ENCODE measurements at regions not wholly inside any gene's neighbourhood (a gene's known extent, or its start where the extent isn't known, plus 50 kb on each side); places are given as distances from the start of the nearest gene placed in this dataset.

- DNase-seq (ENCODE audit: low read depth) = no peak
- TF ChIP-seq, protein P1, sequence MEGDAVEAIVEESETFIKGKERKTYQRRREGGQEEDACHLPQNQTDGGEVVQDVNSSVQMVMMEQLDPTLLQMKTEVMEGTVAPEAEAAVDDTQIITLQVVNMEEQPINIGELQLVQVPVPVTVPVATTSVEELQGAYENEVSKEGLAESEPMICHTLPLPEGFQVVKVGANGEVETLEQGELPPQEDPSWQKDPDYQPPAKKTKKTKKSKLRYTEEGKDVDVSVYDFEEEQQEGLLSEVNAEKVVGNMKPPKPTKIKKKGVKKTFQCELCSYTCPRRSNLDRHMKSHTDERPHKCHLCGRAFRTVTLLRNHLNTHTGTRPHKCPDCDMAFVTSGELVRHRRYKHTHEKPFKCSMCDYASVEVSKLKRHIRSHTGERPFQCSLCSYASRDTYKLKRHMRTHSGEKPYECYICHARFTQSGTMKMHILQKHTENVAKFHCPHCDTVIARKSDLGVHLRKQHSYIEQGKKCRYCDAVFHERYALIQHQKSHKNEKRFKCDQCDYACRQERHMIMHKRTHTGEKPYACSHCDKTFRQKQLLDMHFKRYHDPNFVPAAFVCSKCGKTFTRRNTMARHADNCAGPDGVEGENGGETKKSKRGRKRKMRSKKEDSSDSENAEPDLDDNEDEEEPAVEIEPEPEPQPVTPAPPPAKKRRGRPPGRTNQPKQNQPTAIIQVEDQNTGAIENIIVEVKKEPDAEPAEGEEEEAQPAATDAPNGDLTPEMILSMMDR (IDR thresholded peaks at IDR 0.05; ENCODE audit: control insufficient read depth, insufficient read depth, low read depth, low read length, missing control alignments) = no peak
- no peak overlapping the region for H3K4me3 ChIP-seq (ENCODE audit: control insufficient read depth, low read depth, low read length)
These were observed 80.1 kb downstream of the KLF5 start for GRCh38 chr13:73138638-73139491.

DNA sequence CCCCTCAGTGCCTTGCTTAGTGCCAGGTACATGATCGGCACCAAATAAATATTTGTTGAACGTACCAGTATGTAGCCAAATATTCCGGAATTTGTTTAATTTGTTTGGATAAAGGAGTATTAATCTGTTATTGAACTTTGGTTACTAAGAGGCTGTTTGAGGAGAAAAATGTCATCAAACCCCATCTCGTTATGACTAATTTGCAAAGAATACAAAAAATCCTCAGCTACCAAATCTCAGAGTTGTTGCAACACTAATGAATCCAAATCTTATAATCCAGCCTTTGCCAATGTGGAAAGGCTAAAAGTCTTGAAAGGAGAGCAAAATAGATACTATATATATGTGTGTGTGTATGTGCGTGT, 79.5 kb downstream of the KLF5 start:
- no peak for DNase-seq (ENCODE audit: low read depth)

GRCh38 chr13:73136776-73137175, 78.0 kb downstream of the KLF5 start:
- no peak for DNase-seq (ENCODE audit: low read depth)
- H3K4me3 ChIP-seq (ENCODE audit: control insufficient read depth, low read depth, low read length) = no peak overlapping the region
- TF ChIP-seq, protein P1 (IDR thresholded peaks at IDR 0.05; ENCODE audit: control insufficient read depth, insufficient read depth, low read depth, low read length, missing control alignments) = no peak

More for the DNA sequence above, 79.5 kb downstream of the KLF5 start:
- H3K4me3 ChIP-seq (ENCODE audit: control insufficient read depth, low read depth, low read length) = no peak overlapping the region
- TF ChIP-seq, protein P1 (IDR thresholded peaks at IDR 0.05; ENCODE audit: control insufficient read depth, insufficient read depth, low read depth, low read length, missing control alignments) = no peak

DNA sequence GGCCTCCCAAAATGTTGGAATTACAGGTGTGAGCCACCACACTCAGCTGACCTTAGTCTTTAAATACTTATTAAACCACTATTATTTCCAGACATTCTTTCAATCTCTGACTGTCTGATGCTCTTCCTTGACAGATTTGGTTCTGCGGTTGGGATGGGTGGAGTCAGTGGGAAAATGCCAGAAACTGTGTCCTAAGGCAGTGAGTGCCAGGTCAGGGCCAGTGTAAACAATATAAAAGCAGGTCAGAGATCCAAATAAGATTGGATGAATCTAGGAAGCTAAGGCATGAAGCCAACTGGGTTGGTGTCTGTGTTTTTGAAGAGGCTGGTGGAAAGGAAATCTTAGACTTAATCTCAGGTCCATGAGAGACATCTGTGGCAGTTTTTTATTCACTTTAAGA, 74.7 kb downstream of the KLF5 start:
- H3K4me3 ChIP-seq (ENCODE audit: control insufficient read depth, low read depth, low read length) = no peak overlapping the region
- TF ChIP-seq, protein P1 (IDR thresholded peaks at IDR 0.05; ENCODE audit: control insufficient read depth, insufficient read depth, low read depth, low read length, missing control alignments) = no peak
- no peak for DNase-seq (ENCODE audit: low read depth)

- TF ChIP-seq, protein P1 (IDR thresholded peaks at IDR 0.05; ENCODE audit: control insufficient read depth, insufficient read depth, low read depth, low read length, missing control alignments) = no peak
- no peak for DNase-seq (ENCODE audit: low read depth)
- H3K4me3 ChIP-seq (ENCODE audit: control insufficient read depth, low read depth, low read length) = no peak overlapping the region
These were observed 72.4 kb downstream of the KLF5 start for GRCh38 chr13:73131247-73131646.

DNA sequence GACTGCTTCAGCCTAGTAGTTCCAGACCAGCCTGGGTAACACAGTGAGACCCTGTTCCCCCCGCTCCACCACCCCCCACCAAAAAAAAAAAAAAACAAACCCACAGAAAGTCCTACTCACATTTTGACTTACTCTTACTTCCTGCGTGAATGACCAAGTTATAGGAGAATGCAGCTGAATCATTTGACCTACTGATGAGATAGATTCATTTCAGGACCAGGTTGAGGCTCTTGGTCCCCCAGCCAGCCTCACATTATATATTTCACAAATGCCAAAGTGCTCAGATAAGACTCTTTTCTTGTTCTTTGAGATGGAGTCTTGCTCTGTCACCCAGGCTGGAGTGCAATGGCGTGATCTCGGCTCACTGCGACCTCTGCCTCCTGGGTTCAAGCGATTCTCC, 70.2 kb downstream of the KLF5 start:
- no peak overlapping the region for H3K4me3 ChIP-seq (ENCODE audit: control insufficient read depth, low read depth, low read length)
- no peak for DNase-seq (ENCODE audit: low read depth)
- TF ChIP-seq, protein P1 (IDR thresholded peaks at IDR 0.05; ENCODE audit: control insufficient read depth, insufficient read depth, low read depth, low read length, missing control alignments) = no peak
